K562 (cell line): ENCODE measurements at regions not wholly inside any gene's neighbourhood (a gene's known extent, or its start where the extent isn't known, plus 50 kb on each side); places are given as distances from the start of the nearest gene placed in this dataset.

Experiments used
- CHD1 ChIP-seq: fragments of 200-600 bp; sonication (generic); IDR thresholded peaks from one replicate; pipeline ENCODE4 v1.6.1; 2012; ENCODE audit warnings: mild to moderate bottlenecking, moderate library complexity, low read length, inconsistent platforms
- CTCFL ChIP-seq: IDR thresholded peaks from 2 replicates; pipeline ENCODE4 v1.6.1; 2011; ENCODE audit warnings: borderline replicate concordance, low read depth, mild to moderate bottlenecking, moderate library complexity, low read length; ENCODE audit not compliant: insufficient read depth, poor library complexity, severe bottlenecking
- ELF1 ChIP-seq: fragments of 200-800 bp; sonication (Bioruptor generic); IDR thresholded peaks from 2 replicates; pipeline ENCODE4 v1.6.1; 2016; ENCODE audit warnings: missing genetic modification characterization, missing compliant biosample characterization
- ETS2 ChIP-seq: IDR thresholded peaks from 2 replicates; pipeline ENCODE4 v1.6.1; 2016; ENCODE audit warnings: borderline replicate concordance, missing genetic modification characterization, mild to moderate bottlenecking, moderate library complexity, missing compliant biosample characterization; ENCODE audit not compliant: poor library complexity, severe bottlenecking
- GTF2F1 ChIP-seq: IDR thresholded peaks from 2 replicates; pipeline ENCODE4 v1.6.1; 2011; ENCODE audit warnings: low read depth, low read length, improper control_type of control experiment
- HMG20B ChIP-seq: fragments of 250-450 bp; sonication (Bioruptor Pico); IDR thresholded peaks from 2 replicates; pipeline ENCODE4 v1.5.0; 2021; ENCODE audit warnings: mild to moderate bottlenecking
- SRSF7 ChIP-seq: fragments of 200-400 bp; formaldehyde crosslinking; optimal IDR thresholded peaks from 2 replicates; pipeline ENCODE3; 2017; ENCODE audit warnings: mild to moderate bottlenecking, low read depth, low read length
- THRAP3 ChIP-seq: fragments of 450-650 bp; IDR thresholded peaks from 2 replicates; pipeline ENCODE4 v1.6.1; 2016; ENCODE audit warnings: mild to moderate bottlenecking, inconsistent platforms, borderline replicate concordance
- ZNF3 ChIP-seq: fragments of 250-450 bp; sonication (Bioruptor Pico); IDR thresholded peaks from 2 replicates; pipeline ENCODE4 v1.5.0; 2021; ENCODE audit warnings: mild to moderate bottlenecking, moderate library complexity
- ZNF408 ChIP-seq: fragments of 250-450 bp; sonication (Bioruptor Pico); IDR thresholded peaks from 2 replicates; pipeline ENCODE4 v1.4.0; 2020; ENCODE audit warnings: low read depth, mild to moderate bottlenecking, moderate library complexity
- ZNF77 ChIP-seq: fragments of 250-450 bp; sonication (Bioruptor Pico); IDR thresholded peaks from 2 replicates; pipeline ENCODE4 v1.5.0; 2020
- TF ChIP-seq, protein P1 (sequence below), 2 experiments: fragments of 450-650 bp; formaldehyde crosslinking in 1 of 2; IDR thresholded peaks; 2 replicates each; pipeline versions ENCODE4 v1.4.0 to v1.6.1; 2014 to 2020; ENCODE audit warnings: mild to moderate bottlenecking in 2 of 2, borderline replicate concordance in 1 of 2, low read depth in 1 of 2
- TF ChIP-seq, protein P2 (sequence below): fragments of 250-450 bp; sonication (Bioruptor Pico); IDR thresholded peaks from 2 replicates; pipeline ENCODE4 v1.8.0; 2021; ENCODE audit warnings: moderate library complexity, mild to moderate bottlenecking, inconsistent platforms
- TF ChIP-seq, protein P3 (sequence below): fragments of 250-450 bp; sonication (Bioruptor Pico); IDR thresholded peaks from 2 replicates; pipeline ENCODE4 v1.8.0; 2021; ENCODE audit warnings: mild to moderate bottlenecking, moderate library complexity

DNA sequence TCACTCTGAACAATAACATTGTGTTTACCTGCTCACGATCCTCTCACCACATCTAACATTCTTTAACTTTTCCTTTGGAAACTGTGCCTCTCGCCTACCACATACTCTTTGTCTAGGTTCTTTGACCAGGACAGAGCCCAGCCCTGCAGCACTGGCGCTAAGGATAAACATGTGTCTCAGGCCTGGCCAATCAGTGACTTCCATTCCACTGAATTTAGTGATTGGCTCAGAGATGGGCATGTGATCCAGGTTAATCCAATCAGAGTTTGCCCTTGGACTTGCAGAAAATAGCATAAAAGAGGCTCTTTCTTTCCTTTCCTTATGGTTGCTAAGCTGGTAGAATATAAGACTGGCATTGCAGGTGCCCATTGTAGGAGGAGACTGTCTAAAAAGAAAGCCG is 605.7 kb downstream of the MATN1 start (continued):
- TF ChIP-seq, protein P1, sequence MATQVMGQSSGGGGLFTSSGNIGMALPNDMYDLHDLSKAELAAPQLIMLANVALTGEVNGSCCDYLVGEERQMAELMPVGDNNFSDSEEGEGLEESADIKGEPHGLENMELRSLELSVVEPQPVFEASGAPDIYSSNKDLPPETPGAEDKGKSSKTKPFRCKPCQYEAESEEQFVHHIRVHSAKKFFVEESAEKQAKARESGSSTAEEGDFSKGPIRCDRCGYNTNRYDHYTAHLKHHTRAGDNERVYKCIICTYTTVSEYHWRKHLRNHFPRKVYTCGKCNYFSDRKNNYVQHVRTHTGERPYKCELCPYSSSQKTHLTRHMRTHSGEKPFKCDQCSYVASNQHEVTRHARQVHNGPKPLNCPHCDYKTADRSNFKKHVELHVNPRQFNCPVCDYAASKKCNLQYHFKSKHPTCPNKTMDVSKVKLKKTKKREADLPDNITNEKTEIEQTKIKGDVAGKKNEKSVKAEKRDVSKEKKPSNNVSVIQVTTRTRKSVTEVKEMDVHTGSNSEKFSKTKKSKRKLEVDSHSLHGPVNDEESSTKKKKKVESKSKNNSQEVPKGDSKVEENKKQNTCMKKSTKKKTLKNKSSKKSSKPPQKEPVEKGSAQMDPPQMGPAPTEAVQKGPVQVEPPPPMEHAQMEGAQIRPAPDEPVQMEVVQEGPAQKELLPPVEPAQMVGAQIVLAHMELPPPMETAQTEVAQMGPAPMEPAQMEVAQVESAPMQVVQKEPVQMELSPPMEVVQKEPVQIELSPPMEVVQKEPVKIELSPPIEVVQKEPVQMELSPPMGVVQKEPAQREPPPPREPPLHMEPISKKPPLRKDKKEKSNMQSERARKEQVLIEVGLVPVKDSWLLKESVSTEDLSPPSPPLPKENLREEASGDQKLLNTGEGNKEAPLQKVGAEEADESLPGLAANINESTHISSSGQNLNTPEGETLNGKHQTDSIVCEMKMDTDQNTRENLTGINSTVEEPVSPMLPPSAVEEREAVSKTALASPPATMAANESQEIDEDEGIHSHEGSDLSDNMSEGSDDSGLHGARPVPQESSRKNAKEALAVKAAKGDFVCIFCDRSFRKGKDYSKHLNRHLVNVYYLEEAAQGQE (IDR thresholded peaks at IDR 0.05; ENCODE audit: borderline replicate concordance): peak; percentile 37; the same call in 1 of the 2 replicates
- TF ChIP-seq, protein P1 (CRISPR knock-in tag; IDR thresholded peaks at IDR 0.05; ENCODE audit: low read depth): no peak
- TF ChIP-seq THRAP3 (no peak), ZNF77 (CRISPR knock-in tag) (no peak), HMG20B (CRISPR knock-in tag) (no peak), ETS2 (tag) (no peak), SRSF7 (no peak), ELF1 (tag) (no peak), CHD1 (no peak), CTCFL (no peak), GTF2F1 (no peak), ZNF408 (CRISPR knock-in tag) (no peak), ZNF3 (no peak)
- TF ChIP-seq, protein P2, sequence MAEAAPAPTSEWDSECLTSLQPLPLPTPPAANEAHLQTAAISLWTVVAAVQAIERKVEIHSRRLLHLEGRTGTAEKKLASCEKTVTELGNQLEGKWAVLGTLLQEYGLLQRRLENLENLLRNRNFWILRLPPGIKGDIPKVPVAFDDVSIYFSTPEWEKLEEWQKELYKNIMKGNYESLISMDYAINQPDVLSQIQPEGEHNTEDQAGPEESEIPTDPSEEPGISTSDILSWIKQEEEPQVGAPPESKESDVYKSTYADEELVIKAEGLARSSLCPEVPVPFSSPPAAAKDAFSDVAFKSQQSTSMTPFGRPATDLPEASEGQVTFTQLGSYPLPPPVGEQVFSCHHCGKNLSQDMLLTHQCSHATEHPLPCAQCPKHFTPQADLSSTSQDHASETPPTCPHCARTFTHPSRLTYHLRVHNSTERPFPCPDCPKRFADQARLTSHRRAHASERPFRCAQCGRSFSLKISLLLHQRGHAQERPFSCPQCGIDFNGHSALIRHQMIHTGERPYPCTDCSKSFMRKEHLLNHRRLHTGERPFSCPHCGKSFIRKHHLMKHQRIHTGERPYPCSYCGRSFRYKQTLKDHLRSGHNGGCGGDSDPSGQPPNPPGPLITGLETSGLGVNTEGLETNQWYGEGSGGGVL: no peak
- TF ChIP-seq, protein P3, sequence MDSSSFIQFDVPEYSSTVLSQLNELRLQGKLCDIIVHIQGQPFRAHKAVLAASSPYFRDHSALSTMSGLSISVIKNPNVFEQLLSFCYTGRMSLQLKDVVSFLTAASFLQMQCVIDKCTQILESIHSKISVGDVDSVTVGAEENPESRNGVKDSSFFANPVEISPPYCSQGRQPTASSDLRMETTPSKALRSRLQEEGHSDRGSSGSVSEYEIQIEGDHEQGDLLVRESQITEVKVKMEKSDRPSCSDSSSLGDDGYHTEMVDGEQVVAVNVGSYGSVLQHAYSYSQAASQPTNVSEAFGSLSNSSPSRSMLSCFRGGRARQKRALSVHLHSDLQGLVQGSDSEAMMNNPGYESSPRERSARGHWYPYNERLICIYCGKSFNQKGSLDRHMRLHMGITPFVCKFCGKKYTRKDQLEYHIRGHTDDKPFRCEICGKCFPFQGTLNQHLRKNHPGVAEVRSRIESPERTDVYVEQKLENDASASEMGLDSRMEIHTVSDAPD (CRISPR knock-in tag): no peak
